K562 (cell line): ENCODE measurements at regions not wholly inside any gene's neighbourhood (a gene's known extent, or its start where the extent isn't known, plus 50 kb on each side); places are given as distances from the start of the nearest gene placed in this dataset.

Source experiments
- ATAC-seq: fragments of 200-7000 bp; cut with Tn5 transposase; 3 replicates; pipeline ENCODE4 v1.9.1; 2020; ENCODE audit warnings: moderate library complexity
- BruUV-seq: library from RNA; stranded (reverse); fragments of 400-500 nt; replicated peaks from 2 replicates; lab custom pipeline; 2021; lab: Mats Ljungman, UMichigan
- CTCF ChIA-PET: fragments of 300-600 bp; formaldehyde crosslinking; extraction: SDS; loops from one replicate; lab custom pipeline; 2021; ENCODE audit warnings: low intra/inter-chr PET ratio; lab: Yijun Ruan, JAX
- POLR2A ChIA-PET: fragments of 300-600, 350-650 bp; sonication (Branson Sonifier 250); formaldehyde crosslinking; extraction: SDS; loops from one replicate; lab custom pipeline; 2021; ENCODE audit warnings: antibody characterized with exemption, inconsistent platforms; lab: Yijun Ruan, JAX
- DNase-seq, 4 experiments: peaks; one replicate each; pipeline versions ENCODE4 v3.0.0 to v3.0.0-alpha.2; 2011 to 2018; ENCODE audit warnings: low spot score in 3 of 4, mixed read lengths in 3 of 4; ENCODE audit errors: extremely low read depth in 1 of 4
- FAIRE-seq: peaks from 2 replicates; lab custom pipeline; 2011; peaks lifted over from hg19 to GRCh38; lab: Jason Lieb, UNC
- H2AFZ ChIP-seq: 2 replicates; pipeline ENCODE4 v1.6.0; 2011; ENCODE audit warnings: low read depth, low read length, control low read depth, inconsistent platforms
- H3K27ac ChIP-seq: fragments of 200-600 bp; 3 replicates; pipeline ENCODE4 v1.8.0; 2011; ENCODE audit warnings: low read depth, mild to moderate bottlenecking, control low read depth, inconsistent platforms, low read length, moderate library complexity, mixed read lengths; ENCODE audit errors: extremely low read depth
- H3K27me3 ChIP-seq, 2 experiments: fragments of 300-600 bp in 1 of 2; 2 replicates in 1 of 2; 3 replicates in 1 of 2; pipeline versions ENCODE4 v1.6.0 to v1.8.0; 2011; ENCODE audit warnings: inconsistent platforms in 2 of 2, low read length in 2 of 2, mild to moderate bottlenecking in 1 of 2, mixed read lengths in 1 of 2, moderate library complexity in 1 of 2; ENCODE audit not compliant: control insufficient read depth in 2 of 2, insufficient read depth in 2 of 2
- H3K36me3 ChIP-seq: fragments of 300-600 bp; 3 replicates; pipeline ENCODE4 v1.8.0; 2011; ENCODE audit warnings: mild to moderate bottlenecking, low read length, inconsistent platforms; ENCODE audit not compliant: control insufficient read depth, insufficient read depth
- H3K4me1 ChIP-seq, 2 experiments: fragments of 200-600 bp in 1 of 2; replicated peaks in 1 of 2; 2 replicates in 1 of 2; 3 replicates in 1 of 2; pipeline versions ENCODE4 v1.5.1 to v1.8.0; 2011; ENCODE audit warnings: inconsistent platforms in 2 of 2, low read length in 2 of 2, mild to moderate bottlenecking in 1 of 2, mixed read lengths in 1 of 2, moderate library complexity in 1 of 2; ENCODE audit not compliant: control insufficient read depth in 2 of 2, insufficient read depth in 2 of 2
- H3K4me2 ChIP-seq: 2 replicates; pipeline ENCODE4 v1.6.1; 2011; ENCODE audit warnings: low read length, control low read depth, inconsistent platforms, mixed read lengths; ENCODE audit not compliant: insufficient read depth
- H3K4me3 ChIP-seq: fragments of 200-600 bp; sonication (generic), shearing (Covaris generic); 2 replicates; pipeline ENCODE4 v1.5.1; 2016; ENCODE audit warnings: control low read depth, inconsistent platforms
- H3K79me2 ChIP-seq: fragments of 200-600 bp; 3 replicates; pipeline ENCODE4 v1.8.0; 2011; ENCODE audit warnings: low read length, inconsistent platforms; ENCODE audit not compliant: control insufficient read depth, insufficient read depth
- H3K9ac ChIP-seq, 2 experiments: 2 replicates each; pipeline versions ENCODE4 v1.6.0 to v1.6.1; 2011; ENCODE audit warnings: low read depth in 2 of 2, low read length in 2 of 2, control low read depth in 1 of 2, inconsistent platforms in 1 of 2, mild to moderate bottlenecking in 1 of 2, mixed read lengths in 1 of 2; ENCODE audit not compliant: insufficient read depth in 1 of 2
- H3K9me1 ChIP-seq: one replicate; pipeline ENCODE4 v1.6.0; 2011; ENCODE audit warnings: inconsistent platforms, mild to moderate bottlenecking, low read length, moderate library complexity; ENCODE audit not compliant: control insufficient read depth, insufficient read depth
- H3K9me3 ChIP-seq: replicated peaks from 2 replicates; pipeline ENCODE4 v1.5.1; 2011; ENCODE audit warnings: low read depth, low read length, inconsistent platforms; ENCODE audit not compliant: control insufficient read depth, insufficient read depth
- H4K20me1 ChIP-seq: replicated peaks from 2 replicates; pipeline ENCODE4 v1.6.1; 2011; ENCODE audit warnings: low read length, inconsistent platforms, mixed read lengths; ENCODE audit not compliant: control insufficient read depth, insufficient read depth
- CC2D1A ChIP-seq: fragments of 450-650 bp; IDR thresholded peaks from 2 replicates; pipeline ENCODE4 v1.6.1; 2017; ENCODE audit warnings: mild to moderate bottlenecking
- CEBPG ChIP-seq, 3 experiments: fragments of 200-800 bp in 1 of 3; sonication (Bioruptor generic) in 1 of 3; sonication (generic) in 1 of 3; formaldehyde crosslinking in 1 of 3; IDR thresholded peaks in 2 of 3; conservative IDR thresholded peaks in 1 of 3; 2 replicates each; pipeline versions ENCODE4 v1.6.1 to v1.8.0; 2016 to 2022; ENCODE audit warnings: missing compliant biosample characterization in 2 of 3, missing genetic modification characterization in 2 of 3, mild to moderate bottlenecking in 1 of 3, missing genetic modification reagents in 1 of 3
- HDAC6 ChIP-seq: IDR thresholded peaks from 2 replicates; pipeline ENCODE4 v1.6.1; 2012; ENCODE audit warnings: low read depth, mild to moderate bottlenecking, control low read depth, inconsistent platforms, low read length, moderate library complexity
- JUND ChIP-seq, 2 experiments: IDR thresholded peaks; 2 replicates in 1 of 2; 3 replicates in 1 of 2; pipeline ENCODE4 v1.6.1; 2011; ENCODE audit warnings: borderline replicate concordance in 2 of 2, low read depth in 2 of 2, low read length in 2 of 2, improper control_type of control experiment in 1 of 2, missing biosample characterization in 1 of 2, missing genetic modification characterization in 1 of 2, missing genetic modification reagents in 1 of 2
- MBD1 ChIP-seq: fragments of 250-450 bp; sonication (Bioruptor Pico); IDR thresholded peaks from 2 replicates; pipeline ENCODE4 v1.8.0; 2022; ENCODE audit warnings: inconsistent platforms
- MCM3 ChIP-seq: fragments of 450-650 bp; IDR thresholded peaks from 2 replicates; pipeline ENCODE4 v1.6.1; 2016
- PKNOX1 ChIP-seq: fragments of 450-650 bp; IDR thresholded peaks from 2 replicates; pipeline ENCODE4 v1.6.1; 2016
- POU5F1 ChIP-seq: fragments of 150-350 bp; IDR thresholded peaks from 2 replicates; pipeline ENCODE4 v1.6.1; 2014; ENCODE audit warnings: borderline replicate concordance, low read length, low read depth, mild to moderate bottlenecking; ENCODE audit not compliant: partially characterized antibody
- RBFOX2 ChIP-seq: fragments of 200-400 bp; formaldehyde crosslinking; IDR thresholded peaks from 2 replicates; pipeline ENCODE4 v1.6.1; 2017; ENCODE audit warnings: low read depth, mild to moderate bottlenecking, low read length, moderate library complexity
- SMAD3 ChIP-seq: fragments of 450-650 bp; formaldehyde crosslinking; conservative IDR thresholded peaks from 2 replicates; pipeline ENCODE4 v1.4.0; 2020; ENCODE audit warnings: mild to moderate bottlenecking
- ZNF124 ChIP-seq: sonication (generic); formaldehyde crosslinking; IDR thresholded peaks from 2 replicates; pipeline ENCODE4 v1.8.1; 2022; ENCODE audit warnings: missing genetic modification reagents
- WGBS: fragments of 100-300 bp; shearing (Covaris generic); methylation state at CpG from one replicate; pipeline ENCODE4 v1.1.6; 2016; ENCODE audit warnings: low coverage, mixed read lengths; ENCODE audit not compliant: insufficient coverage; ENCODE audit errors: missing lambda C conversion rate; 5-methylcytosine and 5-hydroxymethylcytosine counted together
- in situ Hi-C: fragments of 300-500 bp; cut with MboI; formaldehyde crosslinking; loops from 4 replicates; pipeline ENCODE4 v1.15.0; 2018; ENCODE audit warnings: inconsistent platforms, mixed read lengths
- intact Hi-C: fragments of 100-400 bp; cut with micrococcal nuclease; formaldehyde crosslinking; loops from 2 replicates; pipeline ENCODE4 v1.14.2; 2022

- no peak overlapping the region for H3K4me2 ChIP-seq
- intact Hi-C loops: loop anchor here (10.0 kb wide), 1 partner anchor 273 kb away; no protein-coding TSS in a partner anchor
Measured at GRCh38 chr14:22381408-22381760, 207.6 kb downstream of the DAD1 start.

More at GRCh38 chr14:22381408-22381760, 207.6 kb downstream of the DAD1 start:
- H4K20me1 ChIP-seq: no peaks in the 10 kb centered on the region
- FAIRE-seq (no peak), ATAC-seq (no peak), DNase-seq (no peak)
- no peaks in the 10 kb centered on the region for H3K9me3 ChIP-seq
- H3K27me3 ChIP-seq: peaks cover 3 to 12% of the 10 kb centered on the region in 2 experiments; a peak in 3 of 5 replicates
- POLR2A ChIA-PET: interaction anchor here (1.1 kb wide), 1 partner anchor 55 kb away, joined by 4 read pairs; no protein-coding TSS in a partner anchor
- no peak overlapping the region for H2AFZ ChIP-seq
- no TSS peak for BruUV-seq
- 0% methylated on average over 3 of the region's 3 CpGs for WGBS
- no peak overlapping the region for H3K4me3 ChIP-seq
- H3K4me1 ChIP-seq: no peaks in the 10 kb centered on the region
- no peak for TF ChIP-seq JUND (IDR thresholded peaks at IDR 0.05; ENCODE audit: borderline replicate concordance, low read depth, low read length)
- no peak for TF ChIP-seq JUND (tag; IDR thresholded peaks at IDR 0.05; ENCODE audit: borderline replicate concordance, low read depth, low read length)
- no peak for TF ChIP-seq HDAC6
- no peak for TF ChIP-seq POU5F1
- TF ChIP-seq SMAD3 (CRISPR knock-in tag): no peak
- TF ChIP-seq CEBPG (CRISPR knock-in tag; IDR thresholded peaks at IDR 0.05): no peak
- no peak for TF ChIP-seq CEBPG (tag; conservative IDR thresholded peaks at IDR 0.05 in 1 of 2, IDR thresholded peaks at IDR 0.05 in 1 of 2)
- TF ChIP-seq ZNF124 (CRISPR knock-in tag): no peak
- no peak for TF ChIP-seq MBD1 (CRISPR knock-in tag)
- TF ChIP-seq MCM3: no peak
- no peak for TF ChIP-seq CC2D1A
- TF ChIP-seq RBFOX2: no peak
- no peak for TF ChIP-seq PKNOX1
- TF ChIP-seq, all 486 proteins: peak for 0
- CTCF ChIA-PET: no interaction called here
- H3K79me2 ChIP-seq: no peaks in the 10 kb centered on the region
- H3K9me1 ChIP-seq: no peaks in the 10 kb centered on the region
- H3K27ac ChIP-seq: no peak overlapping the region
- H3K9ac ChIP-seq: no peak overlapping the region
- H3K36me3 ChIP-seq: no peaks in the 10 kb centered on the region
- in situ Hi-C loops: loop anchor here (5.0 to 10.0 kb wide), 2 partner anchors 64 to 173 kb away; no protein-coding TSS in a partner anchor
